ENCODE measurements at regions not wholly inside any gene's neighbourhood (a gene's known extent, or its start where the extent isn't known, plus 50 kb on each side); places are given as distances from the start of the nearest gene placed in this dataset.

DNA sequence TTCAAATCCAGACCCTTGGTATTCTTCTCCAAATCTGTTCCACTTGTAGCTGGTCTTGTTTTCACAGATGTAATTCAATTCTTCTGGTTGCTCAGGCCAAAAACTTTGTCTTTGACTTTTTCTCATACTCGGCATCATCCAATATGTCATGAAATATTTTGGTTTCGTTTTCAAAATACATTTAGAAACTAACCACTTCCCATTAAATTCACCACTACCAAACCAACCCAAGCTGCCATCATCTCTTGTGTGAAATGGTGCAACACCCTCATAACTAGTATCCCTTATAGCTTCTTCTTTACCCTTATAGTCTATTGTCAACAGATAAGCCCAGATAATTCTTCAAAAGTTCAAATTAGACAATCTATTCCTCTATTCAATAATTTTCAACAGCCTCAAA, 192.1 kb downstream of the PRR32 start:
- TF ChIP-seq, protein P1, sequence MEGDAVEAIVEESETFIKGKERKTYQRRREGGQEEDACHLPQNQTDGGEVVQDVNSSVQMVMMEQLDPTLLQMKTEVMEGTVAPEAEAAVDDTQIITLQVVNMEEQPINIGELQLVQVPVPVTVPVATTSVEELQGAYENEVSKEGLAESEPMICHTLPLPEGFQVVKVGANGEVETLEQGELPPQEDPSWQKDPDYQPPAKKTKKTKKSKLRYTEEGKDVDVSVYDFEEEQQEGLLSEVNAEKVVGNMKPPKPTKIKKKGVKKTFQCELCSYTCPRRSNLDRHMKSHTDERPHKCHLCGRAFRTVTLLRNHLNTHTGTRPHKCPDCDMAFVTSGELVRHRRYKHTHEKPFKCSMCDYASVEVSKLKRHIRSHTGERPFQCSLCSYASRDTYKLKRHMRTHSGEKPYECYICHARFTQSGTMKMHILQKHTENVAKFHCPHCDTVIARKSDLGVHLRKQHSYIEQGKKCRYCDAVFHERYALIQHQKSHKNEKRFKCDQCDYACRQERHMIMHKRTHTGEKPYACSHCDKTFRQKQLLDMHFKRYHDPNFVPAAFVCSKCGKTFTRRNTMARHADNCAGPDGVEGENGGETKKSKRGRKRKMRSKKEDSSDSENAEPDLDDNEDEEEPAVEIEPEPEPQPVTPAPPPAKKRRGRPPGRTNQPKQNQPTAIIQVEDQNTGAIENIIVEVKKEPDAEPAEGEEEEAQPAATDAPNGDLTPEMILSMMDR (IDR thresholded peaks at IDR 0.05; ENCODE audit: borderline replicate concordance, extremely low read depth, low read length, poor library complexity, severe bottlenecking), result no peak
- TF ChIP-seq EZH2 (IDR thresholded peaks at IDR 0.05; ENCODE audit: borderline replicate concordance, low read depth, low read length, severe bottlenecking), result no peak

All from DND-41 (cell line).